ENCODE measurements at regions not wholly inside any gene's neighbourhood (a gene's known extent, or its start where the extent isn't known, plus 50 kb on each side); places are given as distances from the start of the nearest gene placed in this dataset.
"Not testable (repeated sequence)": the region's sequence is repeated elsewhere in the genome, so short reads cannot be mapped to it uniquely, and the experiment has no call there.

GRCh38 chr3:161637559-161637958 lies 141.0 kb downstream of the OTOL1 start:
- Histone ChIP-seq H3K4me1 (ENCODE audit: insufficient read depth, low read length) (no peaks in the 10 kb centered on the region; the same call in 1 of the 2 replicates), H3K36me3 (ENCODE audit: insufficient read depth, low read length) (no peaks in the 10 kb centered on the region), H3K9me3 (ENCODE audit: control insufficient read depth, insufficient read depth, low read length) (no peaks in the 10 kb centered on the region), H3K9ac (ENCODE audit: low read depth, low read length) (no peak overlapping the region)

GRCh38 chr3:161639095-161639494 lies 142.5 kb downstream of the OTOL1 start:
- not testable (repeated sequence) for H3K9ac ChIP-seq (ENCODE audit: low read depth, low read length); H3K9me3 ChIP-seq (ENCODE audit: control insufficient read depth, insufficient read depth, low read length); H3K36me3 ChIP-seq (ENCODE audit: insufficient read depth, low read length); H3K4me1 ChIP-seq (ENCODE audit: insufficient read depth, low read length)

- Histone ChIP-seq H3K36me3 (ENCODE audit: insufficient read depth, low read length) (no peaks in the 10 kb centered on the region), H3K9me3 (ENCODE audit: control insufficient read depth, insufficient read depth, low read length) (no peaks in the 10 kb centered on the region), H3K4me1 (ENCODE audit: insufficient read depth, low read length) (no peaks in the 10 kb centered on the region; the same call in 1 of the 2 replicates), H3K9ac (ENCODE audit: low read depth, low read length) (no peak overlapping the region)
These were observed 143.6 kb downstream of the OTOL1 start for GRCh38 chr3:161640181-161640580.

GRCh38 chr3:161641287-161641686 lies 144.7 kb downstream of the OTOL1 start:
- no peaks in the 10 kb centered on the region; the same call in 1 of the 2 replicates for H3K4me1 ChIP-seq (ENCODE audit: insufficient read depth, low read length)
- H3K36me3 ChIP-seq (ENCODE audit: insufficient read depth, low read length) = no peaks in the 10 kb centered on the region
- no peaks in the 10 kb centered on the region for H3K9me3 ChIP-seq (ENCODE audit: control insufficient read depth, insufficient read depth, low read length)
- no peak overlapping the region for H3K9ac ChIP-seq (ENCODE audit: low read depth, low read length)

GRCh38 chr3:161644891-161645635 lies 148.5 kb downstream of the OTOL1 start:
- H3K9ac ChIP-seq (ENCODE audit: low read depth, low read length) = no peak overlapping the region
- peaks cover 4% of the 10 kb centered on the region; the same call in 1 of the 2 replicates for H3K4me1 ChIP-seq (ENCODE audit: insufficient read depth, low read length)
- H3K36me3 ChIP-seq (ENCODE audit: insufficient read depth, low read length) = no peaks in the 10 kb centered on the region
- no peaks in the 10 kb centered on the region for H3K9me3 ChIP-seq (ENCODE audit: control insufficient read depth, insufficient read depth, low read length)

GRCh38 chr3:161647936-161648470 lies 151.4 kb downstream of the OTOL1 start:
- peaks cover 5% of the 10 kb centered on the region; the same call in 1 of the 2 replicates for H3K4me1 ChIP-seq (ENCODE audit: insufficient read depth, low read length)
- no peak overlapping the region for H3K9ac ChIP-seq (ENCODE audit: low read depth, low read length)
- H3K36me3 ChIP-seq (ENCODE audit: insufficient read depth, low read length) = no peaks in the 10 kb centered on the region
- H3K9me3 ChIP-seq (ENCODE audit: control insufficient read depth, insufficient read depth, low read length) = no peaks in the 10 kb centered on the region

- no peaks in the 10 kb centered on the region for H3K9me3 ChIP-seq (ENCODE audit: control insufficient read depth, insufficient read depth, low read length)
- H3K36me3 ChIP-seq (ENCODE audit: insufficient read depth, low read length) = no peaks in the 10 kb centered on the region
- H3K4me1 ChIP-seq (ENCODE audit: insufficient read depth, low read length) = peaks cover 5% of the 10 kb centered on the region; the same call in 1 of the 2 replicates
- no peak overlapping the region for H3K9ac ChIP-seq (ENCODE audit: low read depth, low read length)
These were observed 153.4 kb downstream of the OTOL1 start for GRCh38 chr3:161649900-161650484.

GRCh38 chr3:161657786-161658185 lies 161.2 kb downstream of the OTOL1 start:
- Histone ChIP-seq H3K4me1 (ENCODE audit: insufficient read depth, low read length) (no peaks in the 10 kb centered on the region), H3K9me3 (ENCODE audit: control insufficient read depth, insufficient read depth, low read length) (no peaks in the 10 kb centered on the region), H3K36me3 (ENCODE audit: insufficient read depth, low read length) (no peaks in the 10 kb centered on the region), H3K9ac (ENCODE audit: low read depth, low read length) (no peak overlapping the region)

GRCh38 chr3:161671141-161671540 lies 174.5 kb downstream of the OTOL1 start:
- H3K36me3 ChIP-seq (ENCODE audit: insufficient read depth, low read length) = no peaks in the 10 kb centered on the region
- H3K9ac ChIP-seq (ENCODE audit: low read depth, low read length) = no peak overlapping the region
- no peaks in the 10 kb centered on the region for H3K9me3 ChIP-seq (ENCODE audit: control insufficient read depth, insufficient read depth, low read length)
- peaks cover 21% of the 10 kb centered on the region for H3K4me1 ChIP-seq (ENCODE audit: insufficient read depth, low read length)

GRCh38 chr3:161672478-161672877 lies 175.9 kb downstream of the OTOL1 start:
- no peak overlapping the region for H3K9ac ChIP-seq (ENCODE audit: low read depth, low read length)
- H3K9me3 ChIP-seq (ENCODE audit: control insufficient read depth, insufficient read depth, low read length) = no peaks in the 10 kb centered on the region
- H3K4me1 ChIP-seq (ENCODE audit: insufficient read depth, low read length) = peaks cover 21% of the 10 kb centered on the region
- H3K36me3 ChIP-seq (ENCODE audit: insufficient read depth, low read length) = no peaks in the 10 kb centered on the region

GRCh38 chr3:161673866-161674265 lies 177.3 kb downstream of the OTOL1 start:
- H3K9ac ChIP-seq (ENCODE audit: low read depth, low read length) = no peak overlapping the region
- peaks cover 21% of the 10 kb centered on the region for H3K4me1 ChIP-seq (ENCODE audit: insufficient read depth, low read length)
- peaks cover 2% of the 10 kb centered on the region; the same call in 1 of the 2 replicates for H3K9me3 ChIP-seq (ENCODE audit: control insufficient read depth, insufficient read depth, low read length)
- no peaks in the 10 kb centered on the region for H3K36me3 ChIP-seq (ENCODE audit: insufficient read depth, low read length)

GRCh38 chr3:161674402-161674801 lies 177.8 kb downstream of the OTOL1 start:
- H3K36me3 ChIP-seq (ENCODE audit: insufficient read depth, low read length) = no peaks in the 10 kb centered on the region
- H3K9ac ChIP-seq (ENCODE audit: low read depth, low read length) = no peak overlapping the region
- H3K4me1 ChIP-seq (ENCODE audit: insufficient read depth, low read length) = peaks cover 21% of the 10 kb centered on the region
- peaks cover 2% of the 10 kb centered on the region; the same call in 1 of the 2 replicates for H3K9me3 ChIP-seq (ENCODE audit: control insufficient read depth, insufficient read depth, low read length)

GRCh38 chr3:161681831-161682230 lies 185.2 kb downstream of the OTOL1 start:
- not testable (repeated sequence) for H3K9me3 ChIP-seq (ENCODE audit: control insufficient read depth, insufficient read depth, low read length); H3K36me3 ChIP-seq (ENCODE audit: insufficient read depth, low read length); H3K4me1 ChIP-seq (ENCODE audit: insufficient read depth, low read length); H3K9ac ChIP-seq (ENCODE audit: low read depth, low read length)

GRCh38 chr3:161682715-161683114 lies 186.1 kb downstream of the OTOL1 start:
- Histone ChIP-seq H3K36me3 (ENCODE audit: insufficient read depth, low read length) (no peaks in the 10 kb centered on the region), H3K9me3 (ENCODE audit: control insufficient read depth, insufficient read depth, low read length) (peaks cover 2% of the 10 kb centered on the region; the same call in 1 of the 2 replicates), H3K4me1 (ENCODE audit: insufficient read depth, low read length) (no peaks in the 10 kb centered on the region), H3K9ac (ENCODE audit: low read depth, low read length) (no peak overlapping the region)
